HL-60 (cell line): ENCODE measurements at regions not wholly inside any gene's neighbourhood (a gene's known extent, or its start where the extent isn't known, plus 50 kb on each side); places are given as distances from the start of the nearest gene placed in this dataset.

ENCODE experiments used
- DNase-seq, 2 experiments: peaks; one replicate each; pipeline ENCODE4 v3.0.0-alpha.2; 2010 to 2020; ENCODE audit warnings: low read depth in 1 of 2, low spot score in 1 of 2
- H3K27ac ChIP-seq: fragments of 250-450 bp; sonication (Bioruptor Pico); replicated peaks from 2 replicates; pipeline ENCODE4 v1.5.1; 2020; ENCODE audit warnings: mild to moderate bottlenecking, moderate library complexity
- H3K27me3 ChIP-seq: fragments of 250-450 bp; sonication (Bioruptor Pico); 2 replicates; pipeline ENCODE4 v1.5.1; 2021; ENCODE audit warnings: mild to moderate bottlenecking, moderate library complexity; ENCODE audit not compliant: insufficient read depth, poor library complexity, severe bottlenecking
- H3K4me3 ChIP-seq: replicated peaks from 2 replicates; pipeline ENCODE4 v1.5.1; 2011; ENCODE audit warnings: mild to moderate bottlenecking, control low read depth, low read length; ENCODE audit not compliant: insufficient read depth
- GABPA ChIP-seq: IDR thresholded peaks from 2 replicates; pipeline ENCODE4 v1.6.1; 2012; ENCODE audit warnings: low read depth
- POLR2AphosphoS5 ChIP-seq: IDR thresholded peaks from 2 replicates; pipeline ENCODE4 v1.6.1; 2012; ENCODE audit warnings: low read depth
- SPI1 ChIP-seq: IDR thresholded peaks from 2 replicates; pipeline ENCODE4 v1.6.1; 2012; ENCODE audit warnings: low read depth, mild to moderate bottlenecking, borderline replicate concordance
- TF ChIP-seq, protein P1 (sequence below): IDR thresholded peaks from one replicate; pipeline ENCODE4 v1.5.1; 2011; ENCODE audit warnings: low read length, control low read depth, inconsistent platforms; ENCODE audit not compliant: insufficient read depth
- TF ChIP-seq, protein P2 (sequence below): IDR thresholded peaks from 2 replicates; pipeline ENCODE4 v1.6.1; 2012; ENCODE audit warnings: low read depth; ENCODE audit not compliant: insufficient replicate concordance

DNA sequence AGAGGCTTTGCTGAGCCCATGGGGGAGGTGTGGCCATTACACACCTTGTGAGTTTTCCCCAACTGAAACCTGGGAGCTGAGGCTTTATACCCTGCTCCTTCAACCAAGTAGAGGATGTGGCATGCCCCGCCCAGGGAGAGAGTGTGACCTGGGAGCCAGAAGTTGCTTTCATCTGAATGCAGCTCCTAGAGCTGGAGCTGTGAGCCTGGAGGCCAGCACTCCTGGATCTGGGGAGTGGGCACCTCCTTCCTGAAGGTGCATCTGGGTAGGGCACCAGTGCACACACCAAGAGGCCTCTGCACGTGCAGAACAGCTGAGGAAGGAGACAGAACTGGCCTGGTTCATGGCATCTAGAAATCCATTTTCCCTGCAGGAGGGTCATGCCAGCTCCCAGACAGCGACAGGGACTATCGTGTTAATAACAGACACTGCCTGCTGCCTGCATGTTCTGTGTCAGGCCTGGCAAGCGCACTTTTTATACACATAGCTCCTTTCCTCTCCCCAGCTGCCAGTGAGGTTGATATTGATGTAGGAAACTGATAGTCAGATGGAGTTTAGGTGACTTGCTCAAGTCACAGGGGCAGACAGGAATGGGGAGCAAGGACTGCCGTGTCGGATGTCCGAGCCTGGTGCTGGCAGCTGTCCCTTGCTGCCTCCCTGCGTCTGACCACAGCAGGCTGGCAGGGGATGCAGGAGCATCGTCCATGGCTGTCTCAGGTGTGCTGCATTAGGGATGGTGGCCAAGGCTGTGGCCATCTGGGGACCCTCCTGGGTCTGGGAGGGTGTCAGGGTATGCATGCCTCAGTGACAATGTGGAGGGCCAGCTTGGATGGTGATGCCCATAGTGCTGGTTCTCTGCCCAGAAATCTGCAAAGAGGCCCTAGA, 189.9 kb upstream of the CXCL12 start:
- TF ChIP-seq POLR2AphosphoS5: no peak
- Histone ChIP-seq H3K27me3 (no peaks in the 10 kb centered on the region), H3K27ac (no peak overlapping the region), H3K4me3 (no peak overlapping the region)
- DNase-seq: no peak

DNA sequence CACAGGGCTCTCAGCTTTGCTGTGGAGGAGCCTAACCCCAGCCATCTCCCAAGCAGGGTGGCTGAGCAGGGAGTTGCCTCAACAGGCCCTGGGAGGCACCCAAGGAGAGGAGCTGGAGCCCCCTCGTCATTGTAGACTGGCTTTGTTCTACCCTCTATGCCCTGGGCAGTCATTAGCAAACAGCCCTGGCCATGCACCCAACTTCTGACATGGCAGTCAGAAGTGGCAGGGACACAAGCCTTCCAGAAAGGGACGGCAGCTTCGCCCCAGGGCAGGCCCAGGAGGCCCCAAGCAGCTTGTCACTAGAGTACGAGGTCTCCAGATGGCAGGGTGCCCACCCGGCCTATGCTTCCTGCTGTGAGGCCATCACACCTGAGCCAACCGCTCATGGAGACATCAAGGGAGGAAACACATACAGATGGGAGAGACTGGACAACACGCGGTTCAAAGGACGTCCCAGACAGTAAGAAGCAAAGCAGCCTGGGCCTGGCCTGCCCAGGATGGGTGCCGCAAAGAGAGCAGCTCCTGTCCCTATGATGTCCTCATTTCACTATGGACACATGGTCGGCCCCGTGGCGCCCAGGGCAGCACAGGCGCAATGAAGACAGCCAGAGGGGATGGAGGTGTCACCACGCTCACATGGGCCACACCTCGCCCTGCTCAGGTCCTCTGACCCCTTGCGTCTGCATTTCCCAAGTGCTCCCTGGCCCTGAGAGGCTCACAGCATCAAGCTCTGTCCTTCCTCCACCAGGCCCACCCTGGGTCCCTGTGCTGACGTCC, 190.9 kb upstream of the CXCL12 start:
- TF ChIP-seq SPI1: no peak
- TF ChIP-seq POLR2AphosphoS5: no peak
- TF ChIP-seq, protein P1, sequence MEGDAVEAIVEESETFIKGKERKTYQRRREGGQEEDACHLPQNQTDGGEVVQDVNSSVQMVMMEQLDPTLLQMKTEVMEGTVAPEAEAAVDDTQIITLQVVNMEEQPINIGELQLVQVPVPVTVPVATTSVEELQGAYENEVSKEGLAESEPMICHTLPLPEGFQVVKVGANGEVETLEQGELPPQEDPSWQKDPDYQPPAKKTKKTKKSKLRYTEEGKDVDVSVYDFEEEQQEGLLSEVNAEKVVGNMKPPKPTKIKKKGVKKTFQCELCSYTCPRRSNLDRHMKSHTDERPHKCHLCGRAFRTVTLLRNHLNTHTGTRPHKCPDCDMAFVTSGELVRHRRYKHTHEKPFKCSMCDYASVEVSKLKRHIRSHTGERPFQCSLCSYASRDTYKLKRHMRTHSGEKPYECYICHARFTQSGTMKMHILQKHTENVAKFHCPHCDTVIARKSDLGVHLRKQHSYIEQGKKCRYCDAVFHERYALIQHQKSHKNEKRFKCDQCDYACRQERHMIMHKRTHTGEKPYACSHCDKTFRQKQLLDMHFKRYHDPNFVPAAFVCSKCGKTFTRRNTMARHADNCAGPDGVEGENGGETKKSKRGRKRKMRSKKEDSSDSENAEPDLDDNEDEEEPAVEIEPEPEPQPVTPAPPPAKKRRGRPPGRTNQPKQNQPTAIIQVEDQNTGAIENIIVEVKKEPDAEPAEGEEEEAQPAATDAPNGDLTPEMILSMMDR: no peak
- TF ChIP-seq GABPA: no peak
- TF ChIP-seq, protein P2, sequence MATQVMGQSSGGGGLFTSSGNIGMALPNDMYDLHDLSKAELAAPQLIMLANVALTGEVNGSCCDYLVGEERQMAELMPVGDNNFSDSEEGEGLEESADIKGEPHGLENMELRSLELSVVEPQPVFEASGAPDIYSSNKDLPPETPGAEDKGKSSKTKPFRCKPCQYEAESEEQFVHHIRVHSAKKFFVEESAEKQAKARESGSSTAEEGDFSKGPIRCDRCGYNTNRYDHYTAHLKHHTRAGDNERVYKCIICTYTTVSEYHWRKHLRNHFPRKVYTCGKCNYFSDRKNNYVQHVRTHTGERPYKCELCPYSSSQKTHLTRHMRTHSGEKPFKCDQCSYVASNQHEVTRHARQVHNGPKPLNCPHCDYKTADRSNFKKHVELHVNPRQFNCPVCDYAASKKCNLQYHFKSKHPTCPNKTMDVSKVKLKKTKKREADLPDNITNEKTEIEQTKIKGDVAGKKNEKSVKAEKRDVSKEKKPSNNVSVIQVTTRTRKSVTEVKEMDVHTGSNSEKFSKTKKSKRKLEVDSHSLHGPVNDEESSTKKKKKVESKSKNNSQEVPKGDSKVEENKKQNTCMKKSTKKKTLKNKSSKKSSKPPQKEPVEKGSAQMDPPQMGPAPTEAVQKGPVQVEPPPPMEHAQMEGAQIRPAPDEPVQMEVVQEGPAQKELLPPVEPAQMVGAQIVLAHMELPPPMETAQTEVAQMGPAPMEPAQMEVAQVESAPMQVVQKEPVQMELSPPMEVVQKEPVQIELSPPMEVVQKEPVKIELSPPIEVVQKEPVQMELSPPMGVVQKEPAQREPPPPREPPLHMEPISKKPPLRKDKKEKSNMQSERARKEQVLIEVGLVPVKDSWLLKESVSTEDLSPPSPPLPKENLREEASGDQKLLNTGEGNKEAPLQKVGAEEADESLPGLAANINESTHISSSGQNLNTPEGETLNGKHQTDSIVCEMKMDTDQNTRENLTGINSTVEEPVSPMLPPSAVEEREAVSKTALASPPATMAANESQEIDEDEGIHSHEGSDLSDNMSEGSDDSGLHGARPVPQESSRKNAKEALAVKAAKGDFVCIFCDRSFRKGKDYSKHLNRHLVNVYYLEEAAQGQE: no peak
- no peak overlapping the region for H3K27ac ChIP-seq
- no peak for DNase-seq
- no peak overlapping the region for H3K4me3 ChIP-seq
- H3K27me3 ChIP-seq: no peaks in the 10 kb centered on the region

DNA sequence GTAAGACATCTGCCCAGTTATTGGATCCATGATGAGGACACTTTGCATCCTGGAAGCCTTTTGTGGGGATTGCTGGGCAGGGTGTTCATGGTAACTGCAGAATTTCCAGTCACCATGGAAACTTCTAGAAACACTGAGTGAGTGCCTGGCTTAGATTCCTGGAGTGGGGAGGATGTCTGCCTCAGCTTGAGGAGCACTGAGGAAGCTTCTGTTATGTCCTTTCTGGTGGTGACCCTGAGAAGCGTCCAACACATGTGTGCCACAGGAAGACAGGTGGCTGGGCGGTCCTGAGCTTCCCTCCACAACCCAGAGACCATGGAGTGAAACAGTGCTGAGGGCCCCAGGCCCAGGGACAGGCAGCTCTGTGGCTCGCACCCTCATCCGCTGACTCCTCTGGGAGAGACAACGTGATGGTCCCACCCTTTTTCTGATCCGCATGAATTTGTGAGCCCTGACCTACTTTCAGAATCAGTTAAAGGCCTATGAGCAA, 191.8 kb upstream of the CXCL12 start:
- TF ChIP-seq GABPA (no peak), POLR2AphosphoS5 (no peak), SPI1 (no peak)
- TF ChIP-seq, protein P2: no peak
- TF ChIP-seq, protein P1: no peak

DNA sequence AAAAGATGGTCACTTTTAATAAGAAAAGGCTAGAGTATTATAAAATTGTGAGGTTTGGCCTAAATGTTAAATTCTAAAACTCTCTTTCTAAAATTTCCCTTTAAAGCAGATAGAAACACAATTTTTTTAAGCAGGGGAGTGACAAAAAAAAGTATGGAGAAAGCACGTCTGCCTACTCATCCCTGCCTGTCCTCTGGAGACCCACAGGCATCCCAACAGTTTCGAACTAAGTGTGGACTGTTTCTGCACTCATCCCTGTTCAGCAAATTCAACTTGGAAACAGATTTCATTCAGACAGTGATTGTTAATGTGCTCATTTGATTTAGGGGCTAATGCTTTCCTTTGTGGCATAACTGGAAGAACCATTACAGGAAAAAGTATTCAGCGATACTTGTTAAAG, 192.6 kb upstream of the CXCL12 start:
- DNase-seq: no peak
- Histone ChIP-seq H3K4me3 (no peak overlapping the region), H3K27ac (no peak overlapping the region)

More for the DNA sequence above, 191.8 kb upstream of the CXCL12 start:
- Histone ChIP-seq H3K27me3 (no peaks in the 10 kb centered on the region), H3K4me3 (no peak overlapping the region), H3K27ac (no peak overlapping the region)
- no peak for DNase-seq

More for the DNA sequence above, 192.6 kb upstream of the CXCL12 start:
- TF ChIP-seq GABPA (no peak), POLR2AphosphoS5 (no peak), SPI1 (no peak)
- TF ChIP-seq, protein P2: no peak
- TF ChIP-seq, protein P1: no peak
- no peaks in the 10 kb centered on the region for H3K27me3 ChIP-seq
